HEK293 (cell line): ENCODE measurements at regions not wholly inside any gene's neighbourhood (a gene's known extent, or its start where the extent isn't known, plus 50 kb on each side); places are given as distances from the start of the nearest gene placed in this dataset.

ENCODE experiments used
- CTCF ChIA-PET: fragments of 350-600 bp; formaldehyde crosslinking; extraction: SDS; loops from one replicate; lab custom pipeline; 2021; ENCODE audit warnings: antibody characterized with exemption; lab: Yijun Ruan, JAX
- POLR2A ChIA-PET: fragments of 300-600 bp; formaldehyde crosslinking; extraction: SDS; loops from one replicate; lab custom pipeline; 2020; ENCODE audit warnings: antibody characterized with exemption, inconsistent platforms; lab: Yijun Ruan, JAX
- H3K27ac ChIP-seq: fragments of 200-500 bp; sonication (Bioruptor generic); 2 replicates; pipeline ENCODE4 v1.5.1; 2014; ENCODE audit warnings: low read depth, low read length, control low read depth, inconsistent platforms; ENCODE audit errors: extremely low read depth
- H3K36me3 ChIP-seq, 2 experiments: fragments of 200-500 bp in 1 of 2; sonication (Bioruptor generic) in 1 of 2; 1 replicate in 1 of 2; 2 replicates in 1 of 2; pipeline ENCODE4 v1.5.1; 2014 to 2017; ENCODE audit warnings: inconsistent platforms in 2 of 2, low read length in 2 of 2; ENCODE audit not compliant: control insufficient read depth in 2 of 2, insufficient read depth in 1 of 2
- H3K4me1 ChIP-seq: fragments of 200-500 bp; sonication (Bioruptor generic); 2 replicates; pipeline ENCODE4 v1.5.1; 2014; ENCODE audit warnings: mild to moderate bottlenecking, low read length, inconsistent platforms; ENCODE audit not compliant: control insufficient read depth, insufficient read depth
- H3K4me3 ChIP-seq: 2 replicates; pipeline ENCODE4 v1.5.1; 2011; ENCODE audit warnings: low read depth, mild to moderate bottlenecking, control low read depth, low read length, moderate library complexity
- H3K9me3 ChIP-seq: fragments of 200-500 bp; sonication (Bioruptor generic); 2 replicates; pipeline ENCODE4 v1.5.1; 2014; ENCODE audit warnings: low read depth, low read length, inconsistent platforms; ENCODE audit not compliant: control insufficient read depth, insufficient read depth
- CTCF ChIP-seq: fragments of 450-650 bp; formaldehyde crosslinking; IDR thresholded peaks from 2 replicates; pipeline ENCODE4 v1.5.1; 2016; ENCODE audit warnings: missing biosample characterization, missing genetic modification characterization
- MZF1 ChIP-seq: fragments of 450-650 bp; formaldehyde crosslinking; IDR thresholded peaks from 2 replicates; pipeline ENCODE4 v1.5.1; 2017; ENCODE audit warnings: missing biosample characterization, missing genetic modification characterization, borderline replicate concordance
- PRDM1 ChIP-seq: fragments of 450-650 bp; formaldehyde crosslinking; IDR thresholded peaks from 2 replicates; pipeline ENCODE4; 2016; ENCODE audit warnings: missing biosample characterization, missing genetic modification characterization
- REPIN1 ChIP-seq: fragments of 450-650 bp; formaldehyde crosslinking; IDR thresholded peaks from 2 replicates; pipeline ENCODE4 v1.5.1; 2017; ENCODE audit warnings: missing biosample characterization, missing genetic modification characterization, low read depth
- ZBTB48 ChIP-seq: fragments of 450-650 bp; formaldehyde crosslinking; IDR thresholded peaks from 2 replicates; pipeline ENCODE4 v1.5.1; 2016; ENCODE audit warnings: missing biosample characterization, missing genetic modification characterization
- ZNF114 ChIP-seq: fragments of 450-650 bp; formaldehyde crosslinking; IDR thresholded peaks from 2 replicates; pipeline ENCODE4 v1.5.0; 2017; ENCODE audit warnings: missing biosample characterization, missing genetic modification characterization
- ZNF211 ChIP-seq: fragments of 450-650 bp; formaldehyde crosslinking; IDR thresholded peaks from 2 replicates; pipeline ENCODE4 v1.5.1; 2016; ENCODE audit warnings: low read depth, missing biosample characterization, missing genetic modification characterization
- ZNF23 ChIP-seq: fragments of 450-650 bp; formaldehyde crosslinking; IDR thresholded peaks from 2 replicates; pipeline ENCODE4 v1.5.1; 2016; ENCODE audit warnings: missing biosample characterization, missing genetic modification characterization, borderline replicate concordance
- ZNF391 ChIP-seq: fragments of 450-650 bp; formaldehyde crosslinking; IDR thresholded peaks from 2 replicates; pipeline ENCODE4 v1.5.1; 2016; ENCODE audit warnings: low read depth, missing biosample characterization, missing genetic modification characterization, borderline replicate concordance
- ZNF404 ChIP-seq: fragments of 450-650 bp; formaldehyde crosslinking; IDR thresholded peaks from 2 replicates; pipeline ENCODE4 v1.5.1; 2017; ENCODE audit warnings: missing biosample characterization, missing genetic modification characterization
- ZNF514 ChIP-seq: fragments of 450-650 bp; formaldehyde crosslinking; IDR thresholded peaks from 2 replicates; pipeline ENCODE4 v1.5.1; 2016; ENCODE audit warnings: missing biosample characterization, missing genetic modification characterization
- ZNF654 ChIP-seq: fragments of 450-650 bp; formaldehyde crosslinking; IDR thresholded peaks from 2 replicates; pipeline ENCODE4 v1.5.1; 2016; ENCODE audit warnings: low read depth, missing biosample characterization, missing genetic modification characterization
- ZNF658 ChIP-seq: fragments of 450-650 bp; formaldehyde crosslinking; IDR thresholded peaks from 2 replicates; pipeline ENCODE4; 2016; ENCODE audit warnings: missing biosample characterization, missing genetic modification characterization
- ZNF660 ChIP-seq: fragments of 450-650 bp; IDR thresholded peaks from 2 replicates; pipeline ENCODE4 v1.5.1; 2018; ENCODE audit warnings: missing biosample characterization, mild to moderate bottlenecking, missing genetic modification characterization
- ZNF707 ChIP-seq: fragments of 450-650 bp; formaldehyde crosslinking; IDR thresholded peaks from 2 replicates; pipeline ENCODE4 v1.5.1; 2016; ENCODE audit warnings: missing biosample characterization, missing genetic modification characterization
- ZNF792 ChIP-seq: fragments of 450-650 bp; formaldehyde crosslinking; IDR thresholded peaks from 2 replicates; pipeline ENCODE4 v1.5.1; 2016; ENCODE audit warnings: missing biosample characterization, missing genetic modification characterization
- TF ChIP-seq, protein P1 (sequence below): fragments of 450-650 bp; formaldehyde crosslinking; IDR thresholded peaks from 2 replicates; pipeline ENCODE4 v1.5.1; 2016; ENCODE audit warnings: missing biosample characterization, missing genetic modification characterization
- TF ChIP-seq, protein P2 (sequence below): fragments of 450-650 bp; formaldehyde crosslinking; IDR thresholded peaks from 2 replicates; pipeline ENCODE4; 2016; ENCODE audit warnings: missing biosample characterization, missing genetic modification characterization

DNA sequence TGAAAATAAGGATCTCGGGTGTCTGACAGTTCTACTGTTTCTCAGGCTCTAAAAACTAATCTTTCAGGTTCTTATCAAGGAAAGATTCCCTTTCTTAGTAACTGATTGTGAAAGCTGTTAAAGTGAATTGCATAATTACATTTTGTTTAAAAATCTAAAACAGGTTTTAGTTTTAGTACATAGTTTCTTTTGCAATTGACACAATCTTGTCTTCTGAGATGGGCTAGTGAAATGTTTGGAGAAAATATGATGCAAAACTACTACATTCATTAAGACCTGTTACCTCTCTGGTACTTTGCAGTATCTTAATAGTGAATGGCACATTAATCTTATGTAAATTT is 298.4 kb downstream of the UTRN start:
- CTCF ChIA-PET, result interaction anchor here (0.6 to 3.1 kb wide), 12 partner anchors 14 to 1658 kb away, joined by 3 to 22 read pairs (median 4); no protein-coding TSS in a partner anchor
- Histone ChIP-seq H3K4me1 (peaks cover 3% of the 10 kb centered on the region; the same call in 1 of the 2 replicates), H3K36me3 (no peaks in the 10 kb centered on the region), H3K4me3 (no peak overlapping the region), H3K27ac (no peak overlapping the region), H3K9me3 (no peaks in the 10 kb centered on the region)
- POLR2A ChIA-PET, result no interaction called here
- no peak for TF ChIP-seq ZNF114 (tag by site-specific recombination)
- TF ChIP-seq, protein P1, sequence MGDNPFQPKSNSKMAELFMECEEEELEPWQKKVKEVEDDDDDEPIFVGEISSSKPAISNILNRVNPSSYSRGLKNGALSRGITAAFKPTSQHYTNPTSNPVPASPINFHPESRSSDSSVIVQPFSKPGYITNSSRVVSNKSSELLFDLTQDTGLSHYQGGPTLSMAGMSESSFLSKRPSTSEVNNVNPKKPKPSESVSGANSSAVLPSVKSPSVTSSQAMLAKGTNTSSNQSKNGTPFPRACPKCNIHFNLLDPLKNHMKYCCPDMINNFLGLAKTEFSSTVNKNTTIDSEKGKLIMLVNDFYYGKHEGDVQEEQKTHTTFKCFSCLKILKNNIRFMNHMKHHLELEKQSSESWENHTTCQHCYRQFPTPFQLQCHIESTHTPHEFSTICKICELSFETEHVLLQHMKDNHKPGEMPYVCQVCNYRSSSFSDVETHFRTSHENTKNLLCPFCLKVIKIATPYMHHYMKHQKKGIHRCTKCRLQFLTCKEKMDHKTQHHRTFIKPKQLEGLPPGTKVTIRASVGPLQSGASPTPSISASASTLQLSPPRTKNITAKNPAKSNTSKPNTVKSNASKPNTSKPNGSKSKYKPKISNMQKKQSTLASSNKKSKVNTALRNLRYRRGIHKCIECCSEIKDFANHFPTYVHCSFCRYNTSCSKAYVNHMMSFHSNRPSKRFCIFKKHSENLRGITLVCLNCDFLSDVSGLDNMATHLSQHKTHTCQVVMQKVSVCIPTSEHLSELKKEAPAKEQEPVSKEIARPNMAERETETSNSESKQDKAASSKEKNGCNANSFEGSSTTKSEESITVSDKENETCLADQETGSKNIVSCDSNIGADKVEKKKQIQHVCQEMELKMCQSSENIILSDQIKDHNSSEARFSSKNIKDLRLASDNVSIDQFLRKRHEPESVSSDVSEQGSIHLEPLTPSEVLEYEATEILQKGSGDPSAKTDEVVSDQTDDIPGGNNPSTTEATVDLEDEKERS (tag by site-specific recombination), result no peak
- no peak for TF ChIP-seq ZNF792 (tag by site-specific recombination)

- ChIA-PET POLR2A (no interaction called here), CTCF (interaction anchor here (0.5 to 3.1 kb wide), 38 partner anchors 9 to 1147 kb away, joined by 3 to 22 read pairs (median 4); no protein-coding TSS in a partner anchor)
- Histone ChIP-seq H3K36me3 (no peaks in the 10 kb centered on the region), H3K4me1 (peaks cover 3% of the 10 kb centered on the region; the same call in 1 of the 2 replicates), H3K27ac (no peak overlapping the region), H3K9me3 (no peaks in the 10 kb centered on the region), H3K4me3 (no peak overlapping the region)
- TF ChIP-seq REPIN1 (tag by site-specific recombination) (no peak), CTCF (tag by site-specific recombination) (peak; percentile 35; the same call in 1 of the 2 replicates), ZNF660 (tag by site-specific recombination) (peak; percentile 49; the same call in 1 of the 2 replicates), ZNF211 (tag by site-specific recombination) (no peak), ZNF654 (tag by site-specific recombination) (peak; percentile 82)
- TF ChIP-seq, protein P2, sequence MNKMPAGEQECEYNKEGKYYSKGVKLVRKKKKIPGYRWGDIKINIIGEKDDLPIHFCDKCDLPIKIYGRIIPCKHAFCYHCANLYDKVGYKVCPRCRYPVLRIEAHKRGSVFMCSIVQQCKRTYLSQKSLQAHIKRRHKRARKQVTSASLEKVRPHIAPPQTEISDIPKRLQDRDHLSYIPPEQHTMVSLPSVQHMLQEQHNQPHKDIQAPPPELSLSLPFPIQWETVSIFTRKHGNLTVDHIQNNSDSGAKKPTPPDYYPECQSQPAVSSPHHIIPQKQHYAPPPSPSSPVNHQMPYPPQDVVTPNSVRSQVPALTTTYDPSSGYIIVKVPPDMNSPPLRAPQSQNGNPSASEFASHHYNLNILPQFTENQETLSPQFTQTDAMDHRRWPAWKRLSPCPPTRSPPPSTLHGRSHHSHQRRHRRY (tag by site-specific recombination), result no peak
Observed at GRCh38 chr6:144585217-144585814, 300.2 kb downstream of the UTRN start.

DNA sequence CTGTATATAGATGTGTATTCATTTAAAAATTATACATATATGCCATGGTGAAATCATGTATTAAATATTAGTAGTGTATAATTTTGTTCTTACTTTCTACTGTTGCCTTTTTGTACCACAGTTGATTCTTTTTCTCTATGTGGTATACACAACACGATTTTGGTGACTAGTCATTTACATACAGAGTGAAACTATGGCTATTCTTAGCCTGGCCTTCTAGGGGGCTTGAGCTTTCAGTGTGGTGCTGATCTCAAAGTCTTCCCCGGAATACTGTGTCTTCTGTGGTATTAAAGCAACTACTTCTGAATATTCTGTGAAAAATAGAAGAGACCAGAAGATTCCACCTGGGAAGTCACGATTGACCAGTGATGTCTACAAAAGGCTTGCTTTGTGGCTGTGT is 301.9 kb downstream of the UTRN start:
- H3K9me3 ChIP-seq, result no peaks in the 10 kb centered on the region
- ChIA-PET POLR2A (interaction anchor here (1.2 kb wide), 1 partner anchor 10 kb away, joined by 5 read pairs; no protein-coding TSS in a partner anchor), CTCF (interaction anchor here (0.9 to 1.8 kb wide), 4 partner anchors 10 to 1047 kb away, joined by 3 to 10 read pairs (median 3); no protein-coding TSS in a partner anchor)
- H3K4me3 ChIP-seq, result no peak overlapping the region
- TF ChIP-seq MZF1, result no peak
- no peak for TF ChIP-seq ZNF404 (tag by site-specific recombination)
- TF ChIP-seq, protein P2 (tag by site-specific recombination), result no peak
- no peak for TF ChIP-seq ZBTB48 (tag by site-specific recombination)
- no peak for TF ChIP-seq PRDM1 (tag by site-specific recombination)
- no peak for TF ChIP-seq ZNF23 (tag by site-specific recombination)
- TF ChIP-seq ZNF391 (tag by site-specific recombination), result no peak
- no peak for TF ChIP-seq ZNF514 (tag by site-specific recombination)
- no peak for TF ChIP-seq ZNF658 (tag by site-specific recombination)
- TF ChIP-seq ZNF707 (tag by site-specific recombination), result no peak
- peaks cover 3% of the 10 kb centered on the region; the same call in 1 of the 2 replicates for H3K4me1 ChIP-seq
- H3K36me3 ChIP-seq, result no peaks in the 10 kb centered on the region
- H3K27ac ChIP-seq, result no peak overlapping the region
